ENCODE measurements at regions not wholly inside any gene's neighbourhood (a gene's known extent, or its start where the extent isn't known, plus 50 kb on each side); places are given as distances from the start of the nearest gene placed in this dataset.

- DNase-seq, result no peak
These were observed 592.1 kb downstream of the TLE4 start for GRCh38 chr9:80163889-80164288.

- no peak for DNase-seq
These were observed 586.9 kb downstream of the TLE4 start for GRCh38 chr9:80158554-80159170.

- DNase-seq, result no peak
These were observed 586.4 kb downstream of the TLE4 start for GRCh38 chr9:80158131-80158530.

- no peak for DNase-seq
These were observed 585.8 kb downstream of the TLE4 start for GRCh38 chr9:80157561-80157983.

GRCh38 chr9:80156756-80157472 is 585.1 kb downstream of the TLE4 start:
- DNase-seq, result no peak

- DNase-seq, result no peak
These were observed 584.5 kb downstream of the TLE4 start for GRCh38 chr9:80156262-80156661.

GRCh38 chr9:80147866-80148265 is 576.1 kb downstream of the TLE4 start:
- no peak for DNase-seq

GRCh38 chr9:80146466-80146865 is 574.7 kb downstream of the TLE4 start:
- no peak for DNase-seq

- DNase-seq, result no peak
These were observed 573.1 kb downstream of the TLE4 start for GRCh38 chr9:80144856-80145255.

- no peak for DNase-seq
These were observed 572.6 kb downstream of the TLE4 start for GRCh38 chr9:80144406-80144805.

- DNase-seq, result no peak
These were observed 572.1 kb downstream of the TLE4 start for GRCh38 chr9:80143899-80144298.

GRCh38 chr9:80134487-80134886 is 562.7 kb downstream of the TLE4 start:
- no peak for DNase-seq

GRCh38 chr9:80131627-80132026 is 559.9 kb downstream of the TLE4 start:
- DNase-seq, result no peak

- DNase-seq, result no peak
These were observed 556.2 kb downstream of the TLE4 start for GRCh38 chr9:80127920-80128319.

GRCh38 chr9:80125731-80126264 is 554.0 kb downstream of the TLE4 start:
- DNase-seq, result no peak

- no peak for DNase-seq
These were observed 545.3 kb downstream of the TLE4 start for GRCh38 chr9:80117031-80117430.

GRCh38 chr9:80114241-80114640 is 542.5 kb downstream of the TLE4 start:
- no peak for DNase-seq

- no peak for DNase-seq
These were observed 536.3 kb downstream of the TLE4 start for GRCh38 chr9:80107931-80108660.

- DNase-seq, result no peak
These were observed 525.7 kb downstream of the TLE4 start for GRCh38 chr9:80097476-80097875.

GRCh38 chr9:80094176-80094771 is 522.5 kb downstream of the TLE4 start:
- DNase-seq, result no peak

GRCh38 chr9:80093695-80094094 is 521.9 kb downstream of the TLE4 start:
- no peak for DNase-seq

- no peak for DNase-seq
These were observed 519.8 kb downstream of the TLE4 start for GRCh38 chr9:80091526-80091925.

GRCh38 chr9:80090317-80090716 is 518.6 kb downstream of the TLE4 start:
- DNase-seq, result no peak

Measured in right forelimb (tissue), 1 donor.